H9 (cell line): ENCODE measurements at regions not wholly inside any gene's neighbourhood (a gene's known extent, or its start where the extent isn't known, plus 50 kb on each side); places are given as distances from the start of the nearest gene placed in this dataset.

ENCODE experiments used
- DNase-seq: peaks from one replicate; pipeline ENCODE4 v3.0.0-alpha.2; 2017
- H2AFZ ChIP-seq: one replicate; pipeline ENCODE4 v1.6.1; 2013; ENCODE audit warnings: mild to moderate bottlenecking, low read length, control low read depth, moderate library complexity
- H2AK5ac ChIP-seq: 2 replicates; pipeline ENCODE4 v1.6.1; 2013; ENCODE audit warnings: low read length, control low read depth, mixed read lengths; ENCODE audit not compliant: insufficient read length
- H2BK120ac ChIP-seq: one replicate; pipeline ENCODE4 v1.6.1; 2013; ENCODE audit warnings: low read depth, mild to moderate bottlenecking, low read length, control low read depth, inconsistent platforms; ENCODE audit not compliant: poor library complexity, severe bottlenecking
- H2BK12ac ChIP-seq: 2 replicates; pipeline ENCODE4 v1.6.1; 2013; ENCODE audit warnings: low read length, control low read depth, mixed read lengths, low read depth; ENCODE audit not compliant: insufficient read length
- H2BK15ac ChIP-seq: 2 replicates; pipeline ENCODE4 v1.6.1; 2013; ENCODE audit warnings: low read depth, low read length, control low read depth
- H2BK20ac ChIP-seq: one replicate; pipeline ENCODE4 v1.6.1; 2013; ENCODE audit warnings: low read depth, mild to moderate bottlenecking, low read length, control low read depth, inconsistent platforms; ENCODE audit not compliant: poor library complexity, severe bottlenecking
- H2BK5ac ChIP-seq: 2 replicates; pipeline ENCODE4 v1.6.1; 2013; ENCODE audit warnings: low read length, control low read depth, mixed read lengths; ENCODE audit not compliant: insufficient read length
- H3K14ac ChIP-seq: 2 replicates; pipeline ENCODE4 v1.6.1; 2013; ENCODE audit warnings: low read length, control low read depth; ENCODE audit not compliant: insufficient read depth
- H3K18ac ChIP-seq: 2 replicates; pipeline ENCODE4 v1.6.1; 2013; ENCODE audit warnings: low read depth, mild to moderate bottlenecking, mixed read lengths, low read length, control low read depth; ENCODE audit not compliant: insufficient read length
- H3K23ac ChIP-seq: 2 replicates; pipeline ENCODE4 v1.6.1; 2013; ENCODE audit warnings: low read length, control low read depth, mixed read lengths, low read depth; ENCODE audit not compliant: insufficient read length
- H3K23me2 ChIP-seq: 2 replicates; pipeline ENCODE4 v1.6.1; 2013; ENCODE audit warnings: low read depth, mild to moderate bottlenecking, mixed read lengths, low read length, control low read depth; ENCODE audit not compliant: insufficient read length, poor library complexity, severe bottlenecking
- H3K27ac ChIP-seq: 2 replicates; pipeline ENCODE4 v1.5.1; 2013; ENCODE audit warnings: low read length, control low read depth, mixed read lengths, low read depth; ENCODE audit not compliant: insufficient read length
- H3K27me3 ChIP-seq: 2 replicates; pipeline ENCODE4 v1.6.1; 2013; ENCODE audit warnings: low read length, control low read depth, inconsistent platforms; ENCODE audit not compliant: insufficient read depth
- H3K4ac ChIP-seq: 2 replicates; pipeline ENCODE4 v1.6.1; 2013; ENCODE audit warnings: low read depth, mild to moderate bottlenecking, control low read depth, inconsistent platforms, low read length, moderate library complexity
- H3K4me1 ChIP-seq: 2 replicates; pipeline ENCODE4 v1.6.1; 2013; ENCODE audit warnings: low read length, control low read depth, inconsistent platforms; ENCODE audit not compliant: insufficient read depth
- H3K4me2 ChIP-seq: 2 replicates; pipeline ENCODE4 v1.6.1; 2013; ENCODE audit warnings: low read length, control low read depth, mixed read lengths; ENCODE audit not compliant: insufficient read length, insufficient read depth
- H3K56ac ChIP-seq: 2 replicates; pipeline ENCODE4 v1.6.1; 2013; ENCODE audit warnings: low read depth, mild to moderate bottlenecking, mixed read lengths, low read length, control low read depth; ENCODE audit not compliant: insufficient read length
- H3K79me1 ChIP-seq: 2 replicates; pipeline ENCODE4 v1.6.1; 2013; ENCODE audit warnings: low read depth, mild to moderate bottlenecking, moderate library complexity, low read length, control low read depth, inconsistent platforms; ENCODE audit not compliant: insufficient read depth, poor library complexity, severe bottlenecking
- H3K79me2 ChIP-seq: 2 replicates; pipeline ENCODE4 v1.6.1; 2013; ENCODE audit warnings: low read length, control low read depth, inconsistent platforms; ENCODE audit not compliant: insufficient read depth
- H3K9ac ChIP-seq: 2 replicates; pipeline ENCODE4 v1.6.1; 2013; ENCODE audit warnings: low read length, control low read depth, mixed read lengths; ENCODE audit not compliant: insufficient read length; ENCODE audit errors: extremely low read depth
- H3K9me3 ChIP-seq: one replicate; pipeline ENCODE4 v1.6.1; 2013; ENCODE audit warnings: low read depth, low read length, inconsistent platforms; ENCODE audit not compliant: control insufficient read depth
- H3T11ph ChIP-seq: one replicate; pipeline ENCODE4 v1.6.1; 2013; ENCODE audit warnings: mild to moderate bottlenecking, low read length, control low read depth, inconsistent platforms
- H4K20me1 ChIP-seq: one replicate; pipeline ENCODE4 v1.6.1; 2013; ENCODE audit not compliant: control insufficient read depth, insufficient read length, insufficient read depth
- H4K5ac ChIP-seq: 2 replicates; pipeline ENCODE4 v1.6.1; 2013; ENCODE audit warnings: low read depth, mild to moderate bottlenecking, mixed read lengths, low read length, control low read depth; ENCODE audit not compliant: insufficient read length
- H4K8ac ChIP-seq: replicated peaks from 2 replicates; pipeline ENCODE4 v1.6.1; 2013; ENCODE audit warnings: low read length, control low read depth, mixed read lengths, low read depth; ENCODE audit not compliant: insufficient read length
- H4K91ac ChIP-seq: 2 replicates; pipeline ENCODE4 v1.6.1; 2013; ENCODE audit warnings: low read depth, mild to moderate bottlenecking, moderate library complexity, mixed read lengths, low read length, control low read depth; ENCODE audit not compliant: insufficient read length
- H3K27ac Mint-ChIP-seq, 3 experiments: 2 replicates in 2 of 3; 3 replicates in 1 of 3; pipeline ENCODE4 v1.8.0; 2020 to 2021; ENCODE audit warnings: mixed read lengths in 3 of 3, mild to moderate bottlenecking in 1 of 3, moderate library complexity in 1 of 3
- H3K27me3 Mint-ChIP-seq: 2 replicates; pipeline ENCODE4 v1.8.0; 2021; ENCODE audit warnings: low read depth, mild to moderate bottlenecking, moderate library complexity, mixed read lengths
- H3K36me3 Mint-ChIP-seq, 3 experiments: 2 replicates in 2 of 3; 3 replicates in 1 of 3; pipeline ENCODE4 v1.8.0; 2020 to 2021; ENCODE audit warnings: low read depth in 3 of 3, mixed read lengths in 3 of 3; ENCODE audit not compliant: insufficient read depth in 1 of 3
- H3K4me1 Mint-ChIP-seq, 2 experiments: 2 replicates each; pipeline ENCODE4 v1.8.0; 2020; ENCODE audit warnings: mixed read lengths in 2 of 2
- H3K4me3 Mint-ChIP-seq, 2 experiments: 2 replicates in 1 of 2; 3 replicates in 1 of 2; pipeline ENCODE4 v1.8.0; 2020 to 2021; ENCODE audit warnings: mild to moderate bottlenecking in 2 of 2, mixed read lengths in 2 of 2, moderate library complexity in 1 of 2
- H3K9me3 Mint-ChIP-seq, 2 experiments: 2 replicates in 1 of 2; 3 replicates in 1 of 2; pipeline ENCODE4 v1.8.0; 2020; ENCODE audit warnings: mild to moderate bottlenecking in 2 of 2, mixed read lengths in 2 of 2, moderate library complexity in 1 of 2
- CTCF ChIP-seq: fragments of 200-600 bp; sonication (generic); conservative IDR thresholded peaks from 3 replicates; pipeline ENCODE4 v1.8.0; 2021; ENCODE audit warnings: antibody characterized with exemption, mild to moderate bottlenecking

GRCh38 chr5:54362992-54363625, 52.7 kb upstream of the ARL15 start:
- Histone ChIP-seq H2AFZ (no peak overlapping the region), H3K23ac (no peak overlapping the region), H3K9me3 (no peaks in the 10 kb centered on the region)

More at GRCh38 chr5:54362992-54363625, 52.7 kb upstream of the ARL15 start:
- H4K5ac ChIP-seq: no peak overlapping the region
- no peak overlapping the region for H3K27ac ChIP-seq
- H2BK12ac ChIP-seq: no peak overlapping the region
- no peak overlapping the region for H3K4me2 ChIP-seq
- DNase-seq: no peak
- H3K27me3 ChIP-seq: no peaks in the 10 kb centered on the region
- Mint-ChIP-seq H3K27ac (no peak overlapping the region), H3K4me3 (no peak overlapping the region), H3K9me3 (no peaks in the 10 kb centered on the region), H3K4me1 (peaks cover 14 to 22% of the 10 kb centered on the region in 2 experiments), H3K27me3 (peaks cover 1% of the 10 kb centered on the region; the same call in 1 of the 2 replicates), H3K36me3 (no peaks in the 10 kb centered on the region)
- H4K20me1 ChIP-seq: no peaks in the 10 kb centered on the region
- no peaks in the 10 kb centered on the region for H3K79me2 ChIP-seq
- no peak overlapping the region for H3K18ac ChIP-seq
- TF ChIP-seq CTCF: no peak
- H3K4me1 ChIP-seq: no peaks in the 10 kb centered on the region
- H2BK5ac ChIP-seq: no peak overlapping the region
- H2AK5ac ChIP-seq: no peak overlapping the region
- no peak overlapping the region for H3T11ph ChIP-seq
- no peak overlapping the region for H2BK15ac ChIP-seq
- H3K56ac ChIP-seq: no peak overlapping the region
- H2BK20ac ChIP-seq: no peak overlapping the region
- no peak overlapping the region for H4K8ac ChIP-seq
- no peak overlapping the region for H2BK120ac ChIP-seq
- H3K14ac ChIP-seq: no peak overlapping the region
- no peaks in the 10 kb centered on the region for H3K23me2 ChIP-seq
- no peaks in the 10 kb centered on the region for H3K79me1 ChIP-seq
- H4K91ac ChIP-seq: no peak overlapping the region
- H3K4ac ChIP-seq: no peak overlapping the region
- H3K9ac ChIP-seq: no peak overlapping the region
